NCI-H774 (cell line): ENCODE measurements at regions not wholly inside any gene's neighbourhood (a gene's known extent, or its start where the extent isn't known, plus 50 kb on each side); places are given as distances from the start of the nearest gene placed in this dataset.
"Not testable (repeated sequence)": the region's sequence is repeated elsewhere in the genome, so short reads cannot be mapped to it uniquely, and the experiment has no call there.

Experiments
- DNase-seq: peaks from one replicate; lab custom pipeline; 2025; lab: John Stamatoyannopoulos, UW

GRCh38 chr2:154507186-154507585, 191.3 kb upstream of the KCNJ3 start:
- DNase-seq, result no peak

DNA sequence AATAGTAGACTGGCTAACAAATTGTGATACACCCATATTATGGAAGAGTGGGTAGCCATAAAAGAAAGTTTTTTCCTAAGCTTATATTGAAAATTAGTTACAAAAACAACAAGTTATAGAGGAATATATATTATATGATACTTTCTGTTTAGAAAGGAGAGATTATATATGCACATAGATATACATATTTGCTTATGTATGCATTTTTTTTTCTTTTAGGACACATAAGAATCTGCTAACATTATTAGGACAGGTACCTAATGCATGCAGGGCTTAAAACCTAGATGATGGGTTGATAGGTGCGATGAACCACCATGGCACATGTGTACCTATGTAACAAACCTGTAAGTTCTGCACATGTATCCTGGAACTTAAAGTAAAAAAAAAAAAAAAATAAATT, 179.6 kb upstream of the KCNJ3 start:
- no peak for DNase-seq

DNA sequence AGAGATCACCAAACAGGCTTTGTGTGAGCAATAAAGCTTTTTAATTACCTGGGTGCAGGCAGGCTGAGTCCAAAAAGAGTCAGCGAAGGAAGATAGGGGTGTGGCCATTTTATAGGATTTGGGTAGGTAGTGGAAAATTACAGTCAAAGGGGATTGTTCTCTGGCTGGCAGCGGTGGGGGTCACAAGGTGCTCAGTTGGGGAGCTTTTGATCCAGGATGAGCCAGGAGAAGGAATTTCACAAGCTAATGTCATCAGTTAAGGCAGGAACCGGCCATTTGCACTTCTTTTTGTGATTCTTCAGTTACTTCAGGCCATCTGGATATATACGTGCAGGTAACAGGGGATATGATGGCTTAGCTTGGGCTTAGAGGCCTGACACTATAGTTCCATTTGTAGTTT, 177.5 kb upstream of the KCNJ3 start:
- DNase-seq, result not testable (repeated sequence)

DNA sequence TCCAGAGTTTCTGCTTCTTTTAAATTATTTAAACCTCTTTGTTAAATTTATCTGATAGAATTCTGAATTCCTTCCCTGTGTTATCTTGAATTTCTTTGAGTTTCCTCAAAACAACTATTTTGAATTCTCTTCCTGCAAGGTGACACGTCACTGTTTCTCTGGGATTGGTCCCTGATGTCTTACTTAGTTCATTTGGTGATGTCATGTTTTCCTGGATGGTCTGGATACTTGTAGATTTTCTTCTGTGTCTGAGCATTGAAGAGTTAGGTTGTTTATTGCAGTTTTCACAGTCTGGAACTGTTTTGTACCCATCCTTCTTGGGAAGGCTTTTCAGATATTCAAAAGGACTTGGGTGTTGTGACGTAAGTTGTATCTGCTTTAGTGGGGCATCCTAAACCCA, 172.3 kb upstream of the KCNJ3 start:
- DNase-seq, result no peak

DNA sequence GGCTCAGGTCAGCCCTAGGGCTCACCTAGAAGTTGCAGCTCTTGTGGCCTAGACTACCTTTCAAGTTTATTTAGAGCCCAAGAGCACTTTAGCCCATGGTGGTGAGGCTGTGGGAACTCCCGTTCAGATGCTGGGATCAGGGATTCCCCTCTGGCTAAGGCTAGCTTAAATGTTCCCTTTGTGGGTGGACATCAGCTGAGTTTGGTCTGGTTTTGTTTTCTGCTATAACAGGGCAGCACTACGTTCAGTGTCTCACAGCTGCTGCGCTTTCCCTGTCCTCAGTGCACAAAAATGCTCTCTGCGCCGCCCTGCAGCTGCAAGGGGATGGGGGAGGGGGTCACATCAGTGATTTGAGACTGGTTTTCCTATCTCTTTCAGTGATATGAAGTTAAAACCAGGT, 170.5 kb upstream of the KCNJ3 start:
- DNase-seq, result no peak

DNA sequence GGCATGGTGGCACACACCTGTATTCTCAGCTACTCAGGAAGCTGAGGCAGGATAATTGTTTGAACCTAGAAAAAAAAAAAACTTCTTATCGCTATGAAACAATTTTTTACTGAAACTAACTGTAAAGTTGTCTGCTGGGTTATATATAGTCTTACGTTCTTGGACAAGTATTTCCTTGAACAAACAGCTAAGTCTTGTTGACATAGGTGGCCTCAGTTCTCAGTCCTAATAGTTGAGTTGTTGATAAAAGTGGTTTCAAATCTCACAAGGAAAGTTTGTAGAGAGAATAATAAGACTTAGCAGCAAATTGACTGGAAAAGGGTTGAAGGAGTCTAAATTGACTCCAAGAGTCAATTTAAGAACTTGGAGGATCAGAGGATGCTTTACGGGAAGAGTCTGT, 166.5 kb upstream of the KCNJ3 start:
- no peak for DNase-seq

DNA sequence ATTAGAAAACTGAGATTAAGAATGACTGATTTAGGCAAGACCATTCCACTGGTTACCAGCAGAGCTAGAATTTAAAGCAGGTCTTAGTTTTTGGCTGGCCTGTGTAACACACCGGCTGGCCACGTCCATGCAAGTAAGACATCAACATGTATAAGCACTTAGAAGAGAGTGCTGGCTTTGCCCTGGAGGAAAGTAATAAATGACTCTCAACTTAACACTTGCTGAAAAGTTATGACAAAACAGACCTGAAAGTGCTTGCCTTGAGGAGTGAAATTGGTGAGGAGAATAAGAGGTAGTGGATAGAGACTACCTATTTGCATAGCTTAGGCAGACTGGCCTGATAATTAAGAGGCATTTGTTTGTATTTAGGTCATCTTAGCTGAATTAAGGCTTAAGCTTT, 165.7 kb upstream of the KCNJ3 start:
- DNase-seq, result no peak

GRCh38 chr2:154533300-154533940, 165.1 kb upstream of the KCNJ3 start:
- no peak for DNase-seq

- no peak for DNase-seq
Measured at GRCh38 chr2:154537024-154537423, 161.5 kb upstream of the KCNJ3 start.

GRCh38 chr2:154537843-154538450, 160.5 kb upstream of the KCNJ3 start:
- DNase-seq, result peak; percentile 9

GRCh38 chr2:154546341-154546740, 152.2 kb upstream of the KCNJ3 start:
- no peak for DNase-seq

GRCh38 chr2:154549869-154550268, 148.6 kb upstream of the KCNJ3 start:
- DNase-seq, result no peak

DNA sequence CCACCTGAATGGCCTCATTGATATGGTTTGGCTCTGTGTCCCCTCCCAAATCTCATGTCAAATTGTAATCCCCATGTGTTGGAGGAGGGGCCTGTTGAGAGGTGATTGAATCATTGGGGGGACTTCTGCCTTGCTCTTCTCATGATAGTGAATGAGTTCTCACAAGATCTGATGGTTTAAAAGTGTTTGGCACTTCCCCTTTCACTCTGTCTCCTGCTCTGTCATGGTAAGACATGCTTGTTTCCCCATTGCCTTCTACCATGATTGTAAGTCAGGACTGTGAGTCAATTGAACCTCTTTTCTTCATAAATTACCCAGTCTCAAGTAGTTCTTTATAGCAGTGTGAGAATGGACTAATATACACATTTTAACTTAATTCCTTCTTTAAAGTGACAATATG, 146.8 kb upstream of the KCNJ3 start:
- DNase-seq, result no peak

DNA sequence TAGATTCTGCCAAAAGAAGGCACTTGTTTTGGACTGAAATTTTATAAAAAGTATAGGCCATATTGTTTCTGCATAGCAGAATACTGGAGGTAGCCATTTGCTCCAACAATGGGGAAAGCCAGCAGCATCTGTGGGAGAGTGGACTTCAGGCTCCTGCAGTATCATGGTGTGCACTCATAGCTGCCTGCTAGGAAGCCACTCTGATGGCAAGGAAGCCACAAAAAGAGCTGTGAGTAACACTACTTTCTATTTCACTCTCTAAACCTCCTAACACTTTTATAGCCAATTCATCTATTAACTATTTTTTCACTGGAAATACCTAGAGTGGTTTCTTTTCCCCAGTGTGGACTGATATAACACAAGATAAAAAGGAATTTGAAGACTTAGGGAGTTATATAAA, 144.4 kb upstream of the KCNJ3 start:
- DNase-seq, result no peak

GRCh38 chr2:154555710-154556109, 142.8 kb upstream of the KCNJ3 start:
- DNase-seq, result no peak

DNA sequence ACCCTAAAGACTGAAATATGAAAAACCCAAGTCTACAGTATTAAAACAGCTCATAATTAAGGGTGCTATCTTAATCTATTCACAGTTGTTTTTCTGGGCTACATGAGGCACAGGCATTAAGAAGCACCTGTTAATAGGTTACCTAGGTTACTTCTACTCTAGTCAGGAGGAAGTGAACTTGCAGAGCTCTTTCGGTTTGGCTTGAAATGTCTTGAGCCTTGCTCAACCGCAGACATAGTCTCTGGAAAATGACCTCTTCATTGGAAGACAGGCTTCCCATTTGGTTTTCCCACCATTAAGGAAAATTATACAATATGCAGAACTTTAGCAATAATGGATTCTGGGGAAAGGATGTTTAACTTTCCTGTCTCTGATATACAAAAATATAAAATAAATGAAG, 142.3 kb upstream of the KCNJ3 start:
- DNase-seq, result no peak

GRCh38 chr2:154556607-154557006, 141.9 kb upstream of the KCNJ3 start:
- DNase-seq, result no peak

- no peak for DNase-seq
Measured at GRCh38 chr2:154557906-154558305, 140.6 kb upstream of the KCNJ3 start.

DNA sequence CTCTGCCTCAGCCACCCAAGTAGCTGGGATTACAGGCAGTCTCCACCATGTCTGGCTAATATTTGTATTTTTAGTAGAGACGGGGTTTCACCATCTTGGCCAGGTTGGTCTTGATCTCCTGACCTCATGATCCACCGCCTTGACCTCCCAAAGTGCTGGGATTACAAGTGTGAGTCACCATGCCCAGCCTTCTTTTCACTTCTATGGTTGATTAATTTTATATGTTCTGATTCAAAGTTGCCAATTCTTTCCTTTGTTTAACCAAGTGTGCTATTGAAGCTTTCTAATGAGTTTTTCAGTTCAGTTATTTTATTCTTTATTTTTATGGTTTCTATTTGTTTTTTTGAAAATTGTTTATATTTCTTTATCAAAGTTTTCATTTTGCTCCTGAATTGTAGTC, 133.1 kb upstream of the KCNJ3 start:
- no peak for DNase-seq

GRCh38 chr2:154568413-154568812, 130.1 kb upstream of the KCNJ3 start:
- no peak for DNase-seq

GRCh38 chr2:154570501-154570900, 128.0 kb upstream of the KCNJ3 start:
- no peak for DNase-seq

- not testable (repeated sequence) for DNase-seq
Measured at GRCh38 chr2:154576699-154577098, 121.8 kb upstream of the KCNJ3 start.

- DNase-seq, result no peak
Measured at GRCh38 chr2:154577390-154577789, 121.1 kb upstream of the KCNJ3 start.

GRCh38 chr2:154580767-154581166, 117.7 kb upstream of the KCNJ3 start:
- DNase-seq, result no peak
